Activated T-cell treated with anti-CD3 and anti-CD28 coated beads for 4 hours (primary cell): ENCODE measurements at regions not wholly inside any gene's neighbourhood (a gene's known extent, or its start where the extent isn't known, plus 50 kb on each side); places are given as distances from the start of the nearest gene placed in this dataset.
"Not testable (repeated sequence)": the region's sequence is repeated elsewhere in the genome, so short reads cannot be mapped to it uniquely, and the experiment has no call there.

ENCODE experiments used
- DNase-seq: peaks from one replicate; pipeline ENCODE4 v3.0.0-alpha.2; 2020

DNA sequence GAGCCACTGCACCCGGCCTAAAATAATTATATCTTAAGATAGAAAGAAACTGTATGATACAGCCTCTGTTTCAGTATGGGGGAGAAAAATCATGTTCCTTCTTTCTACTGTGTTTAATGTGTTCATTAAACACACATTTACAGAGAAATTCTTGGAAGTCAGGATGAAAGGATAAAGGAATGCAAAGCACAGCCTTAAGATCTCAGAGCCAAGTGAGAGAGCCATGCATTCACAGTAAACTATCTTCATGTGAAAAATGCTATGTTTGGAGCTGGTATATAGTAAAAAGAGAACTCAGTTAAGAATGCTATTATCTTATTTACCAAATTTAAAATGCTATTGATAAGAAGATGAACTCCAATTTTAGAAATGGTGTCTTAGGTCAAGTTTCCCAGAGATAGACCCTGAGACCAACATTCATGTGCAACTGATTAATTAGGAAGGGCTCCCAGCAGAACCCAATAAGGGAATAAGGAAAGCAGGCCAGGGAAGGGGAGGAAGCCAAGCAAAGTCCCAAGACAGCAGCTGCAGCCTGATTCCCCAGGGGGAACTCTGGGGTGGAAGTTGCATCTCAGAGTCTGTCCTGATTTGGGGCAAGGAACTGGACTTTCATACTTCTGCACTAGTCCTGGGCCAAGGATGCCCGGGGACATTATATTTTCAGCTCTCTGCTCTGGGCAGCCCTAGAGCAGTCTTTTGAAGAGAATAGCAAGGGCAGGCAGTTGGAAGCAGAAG is 130.0 kb upstream of the ZNF648 start:
- no peak for DNase-seq

DNA sequence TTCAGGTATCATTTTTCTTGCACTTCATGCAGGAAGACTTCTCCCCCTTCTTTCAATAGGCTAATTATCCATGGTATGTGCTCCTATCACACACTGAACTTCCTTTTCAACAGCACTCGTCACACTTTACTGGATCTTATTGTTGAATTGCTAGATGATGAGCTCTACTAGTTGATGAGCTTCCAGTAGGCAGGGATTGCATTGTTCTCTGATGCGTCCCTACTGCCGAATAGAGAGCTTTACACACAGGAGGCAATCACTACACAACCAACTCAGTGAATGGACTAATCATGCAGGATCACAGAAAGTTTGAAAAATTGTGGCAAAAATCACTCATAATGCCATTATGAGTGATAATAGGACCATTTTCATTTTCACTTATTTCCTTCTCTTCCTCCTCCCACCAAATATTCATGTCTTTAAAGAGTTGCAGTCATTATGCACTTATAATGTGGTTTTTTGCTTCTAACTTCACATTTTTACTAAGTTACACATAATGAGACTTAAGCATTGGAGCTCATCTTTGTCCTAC is 128.1 kb upstream of the ZNF648 start:
- no peak for DNase-seq

DNA sequence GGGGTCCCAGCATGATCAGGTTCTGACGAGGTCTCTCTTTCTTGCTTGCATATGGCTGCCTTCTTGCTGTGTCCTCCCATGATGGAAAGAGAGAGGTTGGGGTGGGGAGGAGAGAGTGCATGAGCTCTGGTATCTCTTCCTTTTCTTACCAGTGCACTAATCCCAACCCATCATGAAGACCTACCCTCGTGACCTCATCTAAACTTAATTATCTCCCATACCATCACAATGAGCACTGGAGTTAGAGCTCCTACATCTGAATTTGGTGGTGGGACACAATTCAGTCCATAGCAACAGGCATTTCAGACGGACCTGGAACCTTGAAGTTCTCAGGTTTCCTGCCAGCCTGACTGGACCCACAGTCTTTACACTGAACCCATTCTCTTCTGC is 125.2 kb upstream of the ZNF648 start:
- no peak for DNase-seq

DNA sequence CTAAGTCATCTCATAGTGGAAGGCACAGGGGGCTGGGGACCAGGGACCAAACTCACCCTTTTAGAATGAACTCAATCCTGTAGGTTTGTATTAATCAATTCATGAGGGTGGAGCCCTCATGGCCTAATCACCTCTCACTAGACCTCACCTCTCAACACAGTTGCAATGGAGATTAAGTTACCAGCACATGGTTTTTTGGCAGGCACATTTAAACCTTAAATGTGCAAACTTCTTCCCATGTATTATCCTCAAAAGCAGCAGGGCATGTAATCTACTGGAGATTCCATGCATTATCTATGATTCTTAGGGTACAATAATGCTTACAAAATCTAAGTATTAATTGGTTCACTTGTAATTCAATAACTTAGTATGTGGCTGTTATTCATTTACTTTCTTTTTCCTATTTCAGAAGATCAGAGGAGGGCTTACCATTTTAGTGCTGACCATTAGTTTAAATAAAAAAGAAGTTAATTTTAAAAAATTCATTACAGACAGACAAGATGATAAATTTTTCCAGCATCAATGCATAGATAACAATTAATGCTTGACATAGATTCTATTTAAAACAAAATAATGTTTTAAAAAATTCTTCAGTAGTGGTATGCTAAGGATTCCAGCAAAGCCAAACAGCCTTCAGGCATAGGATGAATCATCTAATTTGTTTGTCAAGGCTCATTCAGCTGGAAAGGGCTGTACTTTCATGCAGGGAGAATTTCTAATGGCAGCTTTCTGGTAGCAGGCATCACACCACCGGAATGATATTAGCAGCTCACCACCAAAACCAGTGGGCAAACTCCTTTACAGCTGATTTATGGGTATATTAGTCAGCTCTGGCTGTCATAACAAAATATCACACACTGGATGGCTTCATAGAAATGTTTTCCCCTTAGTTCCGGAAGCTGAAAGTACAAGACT is 124.6 kb upstream of the ZNF648 start:
- DNase-seq: no peak

DNA sequence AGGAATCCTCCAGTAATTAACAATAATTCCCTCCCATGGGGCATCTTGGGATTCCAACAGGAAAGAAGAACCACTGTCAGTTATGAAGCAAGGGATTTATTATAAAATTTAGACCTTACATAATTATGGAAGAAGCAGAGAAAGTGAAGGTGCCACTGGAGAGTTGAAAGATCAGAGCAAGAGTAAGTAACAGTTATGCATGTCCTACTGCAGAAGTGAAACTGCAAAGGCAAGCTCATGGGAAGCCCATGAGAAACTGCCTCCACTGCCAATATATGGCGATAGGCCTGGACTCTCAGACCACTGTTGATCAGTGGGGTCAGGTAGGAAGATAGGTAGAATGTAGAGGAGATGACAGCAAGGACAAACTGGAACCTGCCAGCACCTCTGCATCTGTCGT is 123.6 kb upstream of the ZNF648 start:
- no peak for DNase-seq

DNA sequence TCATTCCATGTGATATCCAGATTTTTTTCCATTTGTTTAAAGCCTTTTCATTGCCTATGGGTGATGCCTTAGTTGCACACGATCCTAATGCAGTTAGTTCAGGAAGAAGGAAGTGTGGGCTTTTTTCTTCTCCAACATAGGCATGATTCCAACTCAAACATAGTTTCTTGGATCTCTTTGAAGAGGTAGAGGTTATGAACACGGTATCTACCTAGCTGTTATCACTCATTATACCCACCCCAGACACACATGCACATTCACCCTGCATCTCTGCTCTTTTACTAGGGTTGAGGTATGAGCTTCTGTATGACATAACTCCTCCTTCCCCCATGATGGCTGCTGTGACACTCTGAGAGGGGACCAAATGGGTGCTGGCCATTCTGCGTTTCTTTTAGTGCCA is 122.1 kb upstream of the ZNF648 start:
- no peak for DNase-seq

DNA sequence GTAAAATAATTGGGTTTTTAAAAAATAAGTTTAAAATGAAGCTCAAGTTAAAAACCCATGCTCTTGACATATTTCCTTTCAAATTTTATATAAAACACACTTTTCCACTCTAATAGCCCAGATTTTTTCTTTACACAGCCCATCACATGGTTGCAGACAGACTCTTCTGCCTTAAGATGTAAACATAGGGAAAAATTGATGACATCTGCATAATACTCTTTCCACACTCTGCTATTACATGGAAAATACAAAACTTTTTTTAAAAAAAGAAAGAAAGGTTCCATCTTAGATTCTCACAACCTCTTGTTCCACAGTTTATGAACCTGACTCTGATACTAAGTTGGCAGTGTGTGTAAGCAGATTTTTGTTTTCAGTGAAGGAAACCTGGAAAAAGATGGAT is 120.8 kb upstream of the ZNF648 start:
- DNase-seq: no peak

DNA sequence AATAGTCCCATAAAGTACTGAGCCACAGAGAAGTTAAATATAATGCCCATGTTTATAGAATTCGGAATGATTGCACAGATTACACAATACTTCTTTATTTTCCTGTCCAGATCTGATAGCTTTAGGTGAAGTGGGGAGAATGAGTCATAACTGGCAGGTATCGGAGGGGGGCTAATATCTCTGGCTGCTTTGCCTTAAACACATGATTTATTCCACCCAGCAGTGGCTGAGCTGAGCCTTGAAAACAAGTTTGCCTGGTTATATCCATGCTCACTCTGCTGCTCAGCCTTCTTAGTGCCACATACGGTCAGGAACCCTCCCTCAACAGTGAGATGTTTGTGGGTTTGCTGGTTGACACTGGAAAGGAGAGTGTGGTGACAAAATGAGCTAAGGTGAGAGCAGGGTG is 119.7 kb upstream of the ZNF648 start:
- no peak for DNase-seq

DNA sequence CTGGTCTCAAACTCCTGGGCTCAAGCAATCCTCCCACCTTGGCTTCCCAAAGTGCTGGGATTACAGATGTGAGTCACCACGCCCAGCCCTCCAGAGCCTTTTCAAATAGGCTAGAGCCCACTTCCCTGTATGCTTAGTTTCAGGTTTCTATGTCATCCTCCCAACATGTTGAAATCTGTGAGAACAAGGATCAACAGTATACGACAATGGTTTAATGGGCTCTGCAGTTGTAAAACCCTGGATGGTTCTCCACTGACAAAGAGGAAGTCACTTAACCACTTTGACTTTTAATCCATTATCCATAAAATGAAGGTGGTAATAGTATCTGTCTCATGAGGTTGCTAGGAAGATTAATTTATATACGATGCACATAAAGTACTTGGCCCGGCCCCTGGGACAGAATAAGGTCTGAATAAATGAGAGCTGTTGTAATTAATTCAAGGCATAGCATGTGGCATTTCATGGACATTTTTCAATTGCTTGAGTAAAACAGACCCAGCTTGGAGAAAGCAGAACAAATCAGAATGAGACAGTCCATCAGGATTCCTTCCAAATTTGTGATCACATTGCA is 113.9 kb upstream of the ZNF648 start:
- DNase-seq: no peak

DNA sequence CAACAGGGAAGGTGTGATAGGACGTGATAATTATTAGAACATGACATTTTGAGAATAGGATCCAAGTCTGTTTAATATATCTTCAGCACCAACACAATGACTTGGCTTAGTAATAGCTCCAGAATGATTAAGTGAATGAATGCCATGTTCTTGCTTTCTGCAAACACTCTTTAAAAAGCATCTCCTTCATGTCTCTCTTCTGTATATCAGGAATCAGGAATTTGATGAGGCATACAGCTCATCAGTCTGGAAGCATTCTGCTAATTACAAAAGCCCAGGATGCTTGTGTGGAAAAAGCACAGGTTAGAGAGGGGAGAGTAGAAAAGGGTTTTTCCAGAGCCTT is 113.0 kb upstream of the ZNF648 start:
- DNase-seq: no peak

DNA sequence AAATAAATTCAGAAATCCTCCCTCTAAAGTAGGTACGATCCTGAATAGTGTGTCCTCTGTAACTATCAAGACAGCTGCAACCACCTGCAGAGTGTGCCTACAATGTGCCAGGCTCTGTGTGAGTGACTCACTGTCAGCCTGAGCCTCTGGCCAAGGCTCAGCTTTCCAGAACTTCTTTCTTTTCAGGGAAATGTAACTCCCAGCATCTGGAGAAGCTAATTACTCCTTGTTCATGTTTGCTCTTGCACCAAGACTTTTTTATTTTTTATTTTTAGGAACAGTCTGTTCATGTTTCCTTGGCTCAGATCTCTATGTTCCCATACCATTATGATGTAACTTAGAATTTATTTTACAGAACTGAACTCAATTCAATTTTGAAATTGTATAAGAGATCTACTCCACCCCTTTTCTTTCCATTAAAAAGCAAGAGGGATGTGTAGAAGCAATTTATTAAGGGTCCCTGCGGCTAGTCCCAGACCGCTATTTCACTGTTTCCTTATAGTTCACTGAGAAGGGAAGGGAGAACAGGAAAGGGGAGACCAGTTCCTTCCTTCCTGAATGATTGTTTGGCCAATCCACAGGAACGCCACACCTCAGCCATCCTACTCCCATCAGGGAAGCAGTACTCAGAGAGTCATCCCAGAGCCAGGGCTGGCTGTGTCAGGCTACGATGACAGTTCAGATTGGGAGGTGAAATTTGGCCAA is 112.4 kb upstream of the ZNF648 start:
- DNase-seq: no peak

DNA sequence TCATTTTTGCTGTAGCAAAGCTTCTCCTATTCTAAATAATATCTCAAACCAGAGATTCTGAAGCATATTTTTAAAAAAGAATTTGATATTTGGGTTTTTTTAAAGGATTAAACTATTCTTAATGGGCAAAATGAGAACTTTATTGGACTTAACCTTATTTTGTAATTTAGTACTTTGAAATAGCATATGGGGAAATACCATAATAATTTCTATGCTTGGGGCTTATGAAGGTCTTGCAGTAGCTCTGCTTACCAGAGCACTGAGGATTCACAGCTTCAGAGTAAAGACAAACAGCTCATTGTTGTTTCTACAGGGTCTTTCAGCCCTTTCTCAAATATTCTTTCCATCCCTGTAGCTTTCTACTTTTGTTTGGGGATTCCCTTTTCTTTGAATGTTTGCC is 111.2 kb upstream of the ZNF648 start:
- DNase-seq: no peak

DNA sequence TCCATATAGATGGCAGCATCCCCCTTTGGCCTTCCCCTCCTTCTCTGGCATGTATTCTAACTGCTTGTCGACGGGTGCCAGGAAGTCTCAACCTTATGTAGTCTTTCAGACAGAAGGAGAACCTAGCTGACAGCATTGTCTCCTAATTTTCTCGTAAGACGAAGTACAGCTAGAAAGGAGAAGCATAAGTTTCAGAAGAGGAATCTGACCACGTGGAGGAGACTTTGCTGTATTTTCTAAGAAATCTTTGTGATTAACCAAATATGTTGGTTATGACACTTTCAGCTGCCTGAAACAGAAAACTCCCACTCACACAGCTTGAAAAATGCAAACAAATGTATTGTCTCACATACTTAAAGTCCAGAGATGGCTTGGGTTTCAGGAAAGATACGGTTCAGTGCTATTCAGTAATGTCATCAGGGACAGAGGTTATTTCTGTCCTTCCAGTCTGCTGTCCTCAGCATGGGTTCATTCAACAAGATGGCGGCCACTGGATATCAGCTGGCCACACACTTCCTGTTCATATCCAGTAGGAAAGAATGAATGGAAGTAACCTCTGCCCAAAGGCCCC is 109.5 kb upstream of the ZNF648 start:
- no peak for DNase-seq

DNA sequence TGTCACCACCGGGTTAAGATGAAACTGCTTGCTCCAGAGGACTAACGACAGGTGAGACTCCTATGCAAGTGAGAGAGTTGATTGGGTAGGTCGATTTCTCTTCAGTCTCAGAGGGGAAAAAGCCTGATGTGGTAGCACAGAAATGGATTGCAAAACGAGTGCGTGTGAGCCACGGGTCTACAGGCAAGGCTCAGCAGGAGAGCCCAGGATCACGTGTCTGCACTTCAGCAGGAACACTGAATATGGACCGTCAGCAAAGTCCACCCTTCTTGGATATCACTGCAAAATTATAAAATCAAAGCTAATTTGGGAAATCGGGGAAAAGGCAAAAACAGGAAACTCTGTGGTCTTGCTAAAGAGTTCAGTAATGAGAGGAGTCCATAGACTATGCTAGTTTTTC is 107.7 kb upstream of the ZNF648 start:
- DNase-seq: no peak

DNA sequence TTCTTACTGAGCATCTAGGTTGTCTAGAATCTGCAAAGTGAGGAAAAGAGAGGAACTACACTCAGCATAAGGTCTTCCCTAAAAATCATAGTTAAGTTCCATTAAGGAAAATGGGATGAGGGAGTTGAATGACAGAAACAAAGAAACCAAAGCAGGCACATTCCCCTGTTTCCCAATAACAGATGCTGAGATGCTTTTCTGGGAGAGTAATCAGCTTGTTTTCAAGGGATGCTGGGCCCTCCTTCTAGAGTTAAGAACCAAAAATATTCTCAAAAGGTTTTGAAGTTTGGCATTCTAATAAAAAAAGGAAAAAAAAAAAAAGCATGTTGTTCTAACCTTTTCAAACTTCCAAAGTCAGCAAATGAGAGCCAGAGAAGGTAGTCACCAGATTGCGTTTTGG is 105.2 kb upstream of the ZNF648 start:
- DNase-seq: no peak

DNA sequence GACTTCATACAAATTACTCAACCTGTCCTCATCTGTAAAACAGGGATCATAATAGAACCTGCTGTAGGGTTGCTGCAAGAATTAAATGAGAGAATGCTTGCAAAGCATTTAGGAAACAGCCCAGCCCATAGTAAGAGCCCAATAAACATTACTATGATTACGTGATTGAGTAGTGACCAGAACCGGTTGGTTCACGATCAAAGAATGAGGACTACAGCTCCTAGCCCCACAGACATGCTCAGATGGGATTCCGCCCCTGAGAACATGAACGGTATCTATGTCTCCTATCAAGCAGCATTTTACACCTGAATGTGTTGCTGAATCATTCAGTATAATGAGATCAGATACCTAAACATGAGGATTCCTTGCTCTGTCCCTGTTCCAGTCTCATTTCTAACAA is 104.8 kb upstream of the ZNF648 start:
- DNase-seq: no peak

DNA sequence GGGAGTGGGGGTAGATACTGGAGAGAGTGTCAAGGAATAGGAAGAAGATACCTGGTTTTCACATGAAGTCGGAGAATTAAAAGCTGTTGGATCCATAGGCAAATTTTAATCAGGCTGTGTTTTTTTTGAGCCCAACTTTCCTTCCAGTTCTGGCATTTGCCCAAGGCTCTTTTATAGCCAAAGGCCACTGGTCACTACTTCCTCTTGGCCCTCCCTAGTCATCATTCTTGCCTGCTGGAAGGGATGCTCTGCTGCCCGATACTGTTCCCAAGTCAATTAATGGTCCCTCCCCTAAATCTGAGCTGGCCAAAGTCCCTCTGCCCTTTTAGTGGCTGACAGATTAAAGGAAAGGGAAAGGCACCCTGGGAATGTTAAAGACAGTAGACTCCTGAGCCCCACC is 102.8 kb upstream of the ZNF648 start:
- DNase-seq: no peak

DNA sequence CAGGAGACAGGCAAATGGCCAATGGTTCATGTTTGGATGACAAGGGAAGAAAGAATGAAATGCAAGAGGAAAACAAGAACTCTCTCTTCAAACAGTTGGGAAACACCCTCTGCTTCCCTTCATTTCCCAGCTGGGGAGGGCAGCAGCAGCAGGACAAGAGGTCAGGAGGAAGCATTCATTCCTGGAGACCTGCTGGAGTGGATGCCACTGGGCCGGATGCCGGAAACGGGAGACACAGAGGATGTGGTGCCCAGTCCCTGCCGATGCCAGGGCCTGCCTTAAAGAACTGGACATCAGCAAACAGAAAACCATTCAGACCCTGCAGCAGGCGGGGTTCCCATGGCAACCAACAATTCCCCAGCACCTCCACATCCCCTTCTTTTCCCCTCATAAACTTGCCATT is 102.3 kb upstream of the ZNF648 start:
- DNase-seq: no peak

DNA sequence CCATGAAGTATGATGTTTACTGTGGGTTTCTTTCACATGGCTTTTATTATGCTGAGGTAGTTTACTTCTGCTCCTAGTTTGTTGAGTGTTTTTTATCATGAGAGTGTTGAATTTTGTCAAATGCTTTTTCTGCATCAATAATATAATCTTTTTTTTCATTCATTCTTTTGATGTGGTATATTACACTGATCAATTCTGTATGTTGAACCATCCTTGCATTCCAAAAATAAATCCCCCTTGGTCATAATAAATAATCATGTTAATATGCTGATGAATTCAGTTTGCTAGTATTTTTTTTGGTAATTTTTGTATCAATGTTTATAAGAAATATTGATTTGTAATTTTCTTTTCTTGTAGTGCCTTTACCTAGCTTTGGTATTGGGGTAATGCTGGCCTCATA is 97.9 kb upstream of the ZNF648 start:
- no peak for DNase-seq

DNA sequence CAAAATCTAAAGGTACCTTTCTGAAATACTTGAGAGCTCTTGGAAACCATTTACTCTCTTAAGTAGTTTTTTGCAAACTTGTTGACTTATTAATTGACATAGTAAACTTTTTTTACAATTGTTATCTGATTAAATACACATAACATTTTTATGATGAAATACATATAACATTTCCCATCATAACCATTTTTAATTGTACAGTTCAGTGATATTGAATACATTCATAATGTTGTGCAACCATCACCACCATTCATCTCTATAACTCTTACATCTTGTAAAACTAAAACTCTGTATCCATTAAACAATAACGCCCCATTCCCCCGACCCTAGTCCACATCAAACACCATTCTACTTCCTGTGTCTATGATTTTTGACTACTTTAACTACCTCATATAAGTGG is 95.7 kb upstream of the ZNF648 start:
- DNase-seq: no peak

DNA sequence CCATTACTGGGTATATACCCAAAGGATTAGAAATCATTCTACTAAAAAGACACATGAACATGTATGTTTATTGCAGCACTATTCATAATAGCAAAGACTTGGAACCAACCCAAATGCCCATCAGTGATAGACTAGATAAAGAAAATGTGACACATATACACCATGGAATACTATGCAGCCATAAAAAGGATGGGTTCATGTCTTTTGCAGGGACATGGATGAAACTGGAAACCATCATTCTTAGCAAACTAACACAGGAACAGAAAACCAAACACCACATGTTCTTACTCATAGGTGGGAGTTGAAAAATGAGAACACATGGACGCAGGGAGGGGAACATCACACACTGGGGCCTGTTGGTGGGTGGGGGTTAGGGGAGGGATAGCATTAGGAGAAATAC is 92.9 kb upstream of the ZNF648 start:
- DNase-seq: not testable (repeated sequence)

DNA sequence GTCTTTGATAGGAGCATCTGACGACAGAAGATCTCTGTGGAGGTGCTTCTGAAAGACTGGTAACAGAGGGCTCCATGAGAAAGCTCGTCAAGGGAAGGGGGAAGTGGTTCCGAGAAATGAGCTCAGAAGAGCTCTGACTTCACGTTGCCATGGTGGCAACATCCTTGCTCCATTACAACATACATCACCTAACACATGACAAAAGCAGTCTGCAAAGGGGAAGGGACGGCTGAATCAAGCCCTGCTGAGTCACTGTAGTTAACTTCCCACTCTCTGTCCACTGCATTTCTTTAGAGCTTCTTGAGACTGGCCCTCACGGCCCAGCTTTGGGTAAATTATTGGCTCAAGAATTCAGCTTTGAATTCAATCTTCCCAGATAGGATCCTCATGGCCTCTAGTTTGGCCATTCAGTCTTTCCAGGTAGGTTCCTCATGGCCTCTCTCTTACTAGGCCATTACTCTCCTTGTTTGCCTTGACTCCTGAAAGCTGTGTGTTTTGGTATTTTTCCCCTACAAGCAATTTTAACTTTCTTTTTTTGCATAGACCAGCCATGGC is 88.0 kb upstream of the ZNF648 start:
- DNase-seq: no peak

DNA sequence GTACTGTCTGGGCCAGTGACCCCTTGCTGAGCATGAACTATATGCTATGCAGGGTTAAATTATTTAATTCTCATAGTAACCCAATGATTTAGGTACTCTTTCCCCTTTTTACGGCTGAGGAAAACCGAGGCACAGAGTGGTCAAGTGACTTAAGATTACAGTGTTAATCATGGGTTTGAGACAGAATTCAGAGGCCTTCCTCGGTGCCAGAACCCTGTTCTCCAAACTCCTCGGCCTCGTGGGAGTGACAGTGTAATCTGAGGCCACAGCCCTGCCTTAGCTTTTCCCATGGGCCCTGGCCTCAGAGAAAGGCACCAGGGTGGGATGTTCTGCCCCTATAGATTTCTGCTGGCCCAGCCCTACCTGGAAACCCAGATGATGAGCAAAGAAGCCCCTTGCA is 86.4 kb upstream of the ZNF648 start:
- DNase-seq: no peak
